Right ventricle myocardium inferior (tissue), 1 donor: ENCODE measurements at regions not wholly inside any gene's neighbourhood (a gene's known extent, or its start where the extent isn't known, plus 50 kb on each side); places are given as distances from the start of the nearest gene placed in this dataset.

Source experiments
- ATAC-seq: fragments of 200-7000 bp; cut with Tn5 transposase; one replicate; pipeline ENCODE4 v1.9.1; 2020; ENCODE audit warnings: mild to moderate bottlenecking, moderate library complexity
- DNase-seq: peaks from one replicate; pipeline ENCODE4 v3.0.0; 2021; ENCODE audit errors: missing footprints
- intact Hi-C: fragments of 100-400 bp; cut with DNase I; formaldehyde crosslinking; loops from one replicate; pipeline ENCODE4 v1.11.0; 2022
- donor health status: DM: no; HTN: yes; CAD: no; lungs with severe emphysema.

DNA sequence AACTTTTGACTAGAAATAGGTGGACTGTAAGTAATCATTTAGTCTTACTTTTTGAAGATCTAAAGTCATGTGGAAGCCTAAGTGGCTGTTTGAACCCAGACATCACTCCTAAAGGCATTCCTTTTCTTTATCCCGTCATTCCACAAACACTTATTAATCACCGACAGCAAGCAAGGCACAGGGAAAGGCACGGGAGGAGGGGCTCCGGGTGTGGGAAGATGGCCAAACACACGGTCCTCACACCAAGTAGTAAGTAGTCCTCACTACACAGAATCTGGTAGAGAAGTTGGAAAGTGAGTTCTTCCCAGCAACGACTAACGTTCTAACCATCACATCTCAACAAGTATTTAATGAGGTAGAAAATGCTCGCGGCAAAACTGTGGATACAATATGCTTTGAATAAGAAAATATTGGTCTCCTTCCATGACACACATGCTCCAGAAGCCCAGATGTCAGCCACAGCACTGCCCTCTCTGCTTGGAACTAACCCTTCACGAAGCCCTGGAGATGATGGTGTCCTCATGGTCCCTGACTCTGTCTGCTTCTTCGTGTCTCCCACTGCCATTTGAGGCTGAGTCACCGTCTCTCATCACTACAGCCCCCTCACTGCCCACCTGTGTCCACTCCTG is 202.2 kb downstream of the OPA1 start:
- no peak for ATAC-seq
- no peak for DNase-seq
- intact Hi-C loops: loop anchor here (10.0 kb wide), 1 partner anchor 100 kb away; no protein-coding TSS in a partner anchor

DNA sequence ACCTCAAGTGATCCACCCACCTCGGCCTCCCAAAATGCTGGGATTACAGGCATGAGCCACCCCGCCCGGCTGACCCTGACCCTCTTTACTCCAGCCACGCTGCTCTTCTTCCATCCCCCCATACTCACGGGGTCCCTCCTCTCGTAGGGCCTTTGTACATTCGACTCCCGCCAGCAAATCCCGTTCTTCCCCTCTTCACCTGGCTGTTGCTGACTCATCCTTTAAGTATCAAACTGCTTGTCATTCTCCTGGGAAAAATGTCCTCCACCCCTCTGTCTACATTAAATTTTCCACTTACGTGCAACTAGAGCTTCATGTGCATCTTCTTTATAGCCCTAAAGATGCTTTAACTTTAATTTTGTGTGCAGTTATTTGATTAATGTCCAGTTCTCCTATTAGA is 203.1 kb downstream of the OPA1 start:
- intact Hi-C loops: loop anchor here (10.0 kb wide), 1 partner anchor 99 kb away; no protein-coding TSS in a partner anchor
- DNase-seq: no peak
- no peak for ATAC-seq

DNA sequence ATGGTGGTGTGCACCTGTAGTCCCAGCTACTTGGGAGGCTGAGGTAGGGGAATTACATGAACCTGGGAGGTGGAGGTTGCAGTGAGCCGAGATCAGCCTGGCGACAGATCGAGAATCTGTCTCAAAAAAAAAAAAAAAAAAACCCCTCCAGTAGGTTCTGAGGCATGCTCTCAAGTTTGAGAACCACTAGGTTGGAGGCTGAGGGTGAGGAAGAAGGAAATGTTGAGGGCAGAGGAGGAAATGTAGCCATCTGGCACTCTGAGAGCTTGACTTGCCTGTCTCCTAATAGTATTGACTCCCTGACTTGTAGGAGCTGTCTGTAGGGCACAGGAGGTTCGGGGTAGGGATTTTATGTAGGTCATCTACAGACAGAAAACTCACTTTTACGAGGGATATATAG is 204.6 kb downstream of the OPA1 start:
- no peak for DNase-seq
- intact Hi-C loops: loop anchor here (10.0 kb wide), 1 partner anchor 97 kb away; no protein-coding TSS in a partner anchor
- ATAC-seq: no peak

DNA sequence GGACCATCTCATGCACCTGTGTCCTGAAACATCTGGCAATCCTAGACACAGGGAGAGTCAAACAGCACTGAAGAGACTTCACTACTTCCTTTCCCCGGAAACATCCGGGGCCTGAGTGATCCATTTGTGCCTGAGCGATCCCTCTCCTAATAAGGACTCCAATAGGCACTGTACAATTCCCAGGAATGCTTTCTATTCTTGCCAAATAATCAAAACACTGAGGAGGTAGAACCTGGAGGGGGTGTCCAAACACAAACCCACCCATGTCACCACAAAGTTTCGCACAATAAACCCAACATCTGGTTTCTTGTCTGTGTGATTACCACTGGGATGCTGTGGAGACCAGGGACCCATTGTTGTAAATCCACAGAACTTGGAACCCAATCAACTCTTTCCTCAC is 205.0 kb downstream of the OPA1 start:
- ATAC-seq (no peak), DNase-seq (no peak)
- intact Hi-C loops: loop anchor here (10.0 kb wide), 1 partner anchor 97 kb away; no protein-coding TSS in a partner anchor

DNA sequence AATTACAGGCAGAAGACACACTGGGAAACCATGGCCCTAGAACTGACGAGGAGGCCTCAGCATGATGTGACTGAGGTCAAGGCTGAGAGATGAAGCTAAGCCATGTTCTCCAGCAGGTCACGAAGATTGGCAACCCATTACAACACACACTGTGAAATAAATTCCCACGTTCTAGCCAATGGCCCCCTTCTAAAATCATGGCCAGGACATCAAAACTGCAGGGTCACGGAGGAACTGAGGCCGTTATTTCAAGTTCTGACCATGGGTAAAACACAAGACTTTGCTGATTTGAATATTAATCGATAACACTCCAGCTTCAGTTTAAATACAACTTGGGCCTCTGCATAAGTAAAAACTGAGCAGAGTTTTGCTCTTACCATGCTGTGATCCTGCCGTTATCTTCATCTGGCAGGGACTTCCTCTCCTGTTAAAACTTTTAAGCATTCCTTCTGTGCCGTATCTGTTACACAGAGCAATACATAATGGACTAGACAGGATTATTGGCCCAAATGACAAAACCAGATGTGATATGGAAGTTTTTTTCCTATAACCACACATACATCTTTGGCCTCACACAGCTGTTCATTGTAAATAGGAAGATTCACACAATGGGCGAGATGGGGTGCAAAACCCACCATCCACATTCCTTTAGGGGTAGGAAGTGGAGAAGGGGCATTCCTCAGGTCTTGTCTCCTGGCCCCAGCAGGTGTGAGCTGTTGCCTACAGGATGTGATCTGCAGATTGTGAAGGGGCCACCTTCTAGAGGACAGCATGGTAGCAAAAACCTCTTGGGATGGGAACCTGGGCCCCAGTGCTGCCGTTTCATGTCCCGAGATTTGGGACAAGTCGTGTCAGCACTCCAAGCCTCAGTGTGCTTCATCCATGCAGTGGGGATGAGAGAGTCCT is 207.4 kb downstream of the OPA1 start:
- ATAC-seq (no peak), DNase-seq (no peak)

DNA sequence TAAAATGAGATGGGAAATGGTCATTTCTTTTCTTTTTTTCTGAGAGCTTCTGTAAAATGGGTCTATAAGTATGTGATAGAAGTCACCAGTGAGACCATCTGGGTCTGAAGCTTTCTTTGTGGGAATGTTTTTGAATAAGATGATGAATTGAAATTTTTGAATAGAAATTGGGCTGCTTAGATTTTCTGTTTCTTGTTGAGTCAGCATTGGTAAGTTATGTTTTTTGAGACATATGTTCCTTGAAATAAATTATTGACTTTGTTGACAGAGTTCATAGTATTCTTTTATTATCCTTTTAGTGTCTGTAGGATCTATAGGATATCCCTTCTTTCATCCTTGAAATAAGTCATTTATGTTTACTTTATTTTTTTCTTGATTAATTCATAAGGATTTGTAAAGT is 208.1 kb downstream of the OPA1 start:
- ATAC-seq: no peak
- intact Hi-C loops: loop anchor here (5.0 kb wide), 1 partner anchor 171 kb away; no protein-coding TSS in a partner anchor
- DNase-seq: no peak

More for the DNA sequence above, 207.4 kb downstream of the OPA1 start:
- intact Hi-C loops: loop anchor here (5.0 kb wide), 1 partner anchor 172 kb away; no protein-coding TSS in a partner anchor

DNA sequence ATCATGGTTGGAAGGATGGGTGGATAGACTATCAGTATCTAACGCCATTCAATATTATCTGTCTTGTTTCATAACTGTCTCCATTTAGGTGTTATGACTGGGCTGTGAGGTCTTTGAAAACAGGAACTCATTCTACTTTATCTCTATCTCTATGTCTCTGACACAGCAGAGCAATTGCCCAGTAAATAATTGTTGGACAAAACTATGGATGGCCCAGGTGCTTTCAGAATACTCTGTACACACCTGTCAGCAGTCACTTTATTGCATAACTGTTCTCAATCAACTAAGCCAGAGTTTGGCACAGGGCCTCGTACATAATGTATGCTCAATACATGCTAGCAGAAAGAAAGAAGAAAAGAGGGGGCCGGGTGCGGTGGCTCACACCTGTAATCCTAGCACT is 210.3 kb downstream of the OPA1 start:
- DNase-seq (no peak), ATAC-seq (no peak)
- intact Hi-C loops: loop anchor here (5.0 kb wide), 1 partner anchor 169 kb away; no protein-coding TSS in a partner anchor

DNA sequence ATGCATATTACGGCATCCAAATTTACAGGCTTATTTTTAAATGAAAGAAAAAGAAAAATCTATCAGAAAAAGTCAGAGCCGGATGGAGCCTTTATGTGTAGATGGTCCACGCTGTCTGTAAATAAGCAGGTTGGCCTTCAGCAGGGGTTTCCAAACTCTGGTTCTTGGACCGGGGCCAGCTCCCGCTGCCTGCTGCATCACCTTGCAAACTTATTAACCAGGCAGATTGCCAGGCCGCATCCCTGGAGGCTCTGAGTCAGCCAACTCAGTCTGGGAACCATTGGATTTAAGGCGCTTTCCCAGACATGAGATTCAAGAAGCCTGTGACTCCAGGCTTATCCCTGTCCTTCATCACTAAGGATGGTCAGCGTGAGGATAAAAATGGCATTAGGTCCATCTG is 212.4 kb downstream of the OPA1 start:
- intact Hi-C loops: no loop called here
- ATAC-seq (peak; percentile 59), DNase-seq (peak; percentile 68)

GRCh38 chr3:193808317-193808716 is 215.3 kb downstream of the OPA1 start:
- intact Hi-C loops: no loop called here
- DNase-seq (no peak), ATAC-seq (no peak)

DNA sequence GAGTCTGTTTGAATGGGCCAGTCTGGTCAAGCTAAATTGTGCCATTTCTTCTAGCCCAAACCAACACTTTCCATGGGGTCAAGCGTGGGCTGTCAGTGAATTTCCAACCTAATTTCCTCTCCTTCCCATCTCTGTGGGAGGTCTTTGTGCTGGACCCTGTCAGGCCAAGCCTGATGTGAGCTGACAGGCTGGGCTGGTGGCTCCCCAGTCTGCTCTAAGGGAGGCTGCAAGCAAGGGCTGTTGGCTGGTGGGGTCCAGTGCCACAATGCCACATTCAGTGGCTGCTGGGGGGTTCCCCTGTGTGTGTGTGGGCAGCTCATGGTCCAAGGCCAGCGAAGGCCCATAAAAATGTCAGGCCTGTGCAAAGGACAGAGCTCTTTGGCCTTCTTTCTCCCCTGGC is 216.1 kb downstream of the OPA1 start:
- no peak for DNase-seq
- no peak for ATAC-seq
- intact Hi-C loops: no loop called here

- ATAC-seq (no peak), DNase-seq (no peak)
- intact Hi-C loops: no loop called here
These were observed 219.2 kb downstream of the OPA1 start for GRCh38 chr3:193812078-193812725.

GRCh38 chr3:193812791-193813500 is 219.9 kb downstream of the OPA1 start:
- DNase-seq: no peak
- intact Hi-C loops: no loop called here

DNA sequence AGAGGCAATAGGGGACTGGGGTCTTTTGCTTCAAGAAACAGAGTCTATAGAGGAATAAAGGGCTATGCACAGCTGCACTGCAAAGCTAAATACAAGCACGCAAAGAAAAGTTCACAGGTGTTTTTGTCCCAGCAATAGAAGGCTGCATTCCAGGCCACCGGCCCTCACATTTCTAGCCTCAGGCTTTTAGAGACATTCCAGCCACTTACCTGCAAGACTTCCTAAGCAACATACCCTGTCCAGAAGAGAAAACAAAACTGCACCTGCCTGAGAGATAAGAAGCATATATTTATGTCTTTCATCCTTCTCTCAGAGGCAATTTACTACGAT is 220.5 kb downstream of the OPA1 start:
- DNase-seq (no peak), ATAC-seq (no peak)
- intact Hi-C loops: no loop called here

More at GRCh38 chr3:193812791-193813500, 219.9 kb downstream of the OPA1 start:
- no peak for ATAC-seq

GRCh38 chr3:193814166-193814892 is 221.3 kb downstream of the OPA1 start:
- ATAC-seq (no peak), DNase-seq (no peak)
- intact Hi-C loops: no loop called here

DNA sequence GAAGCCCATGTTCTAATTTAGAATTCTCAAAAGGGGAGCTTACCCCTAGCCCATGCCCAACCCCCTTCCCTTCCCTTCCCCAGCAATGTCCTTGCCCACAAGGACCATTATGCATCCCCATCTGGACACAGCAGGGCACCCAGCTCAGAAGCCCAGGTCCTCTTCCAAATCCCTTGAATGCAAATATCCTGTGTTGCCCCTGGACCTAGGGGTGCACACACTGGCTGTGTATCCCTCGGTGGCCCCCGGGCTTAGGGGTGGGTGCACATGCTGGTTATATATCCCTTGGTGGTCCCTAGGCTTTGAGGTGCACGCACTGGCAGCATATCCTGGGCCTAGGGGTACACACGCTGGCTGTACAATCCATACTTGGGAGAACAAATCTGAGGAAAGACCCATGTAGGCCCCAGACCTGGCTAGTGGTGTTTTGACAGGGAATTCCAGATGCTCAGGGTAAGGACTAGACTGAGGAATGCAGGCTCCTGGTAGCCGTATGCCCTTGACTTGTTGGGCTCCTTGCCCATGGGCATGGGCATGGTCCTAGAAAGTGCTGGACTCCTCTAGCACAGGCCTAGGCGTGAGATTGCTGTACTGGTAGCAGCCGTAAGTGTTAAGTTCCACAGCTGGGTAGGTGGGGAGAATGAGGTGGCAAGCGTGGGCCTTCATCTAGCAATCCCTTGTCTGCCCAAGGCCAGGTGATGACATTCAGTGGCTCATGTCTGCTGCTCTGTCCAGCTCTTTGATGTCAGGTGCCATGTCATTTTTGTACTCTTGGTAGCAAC is 222.4 kb downstream of the OPA1 start:
- intact Hi-C loops: no loop called here
- no peak for ATAC-seq
- no peak for DNase-seq

DNA sequence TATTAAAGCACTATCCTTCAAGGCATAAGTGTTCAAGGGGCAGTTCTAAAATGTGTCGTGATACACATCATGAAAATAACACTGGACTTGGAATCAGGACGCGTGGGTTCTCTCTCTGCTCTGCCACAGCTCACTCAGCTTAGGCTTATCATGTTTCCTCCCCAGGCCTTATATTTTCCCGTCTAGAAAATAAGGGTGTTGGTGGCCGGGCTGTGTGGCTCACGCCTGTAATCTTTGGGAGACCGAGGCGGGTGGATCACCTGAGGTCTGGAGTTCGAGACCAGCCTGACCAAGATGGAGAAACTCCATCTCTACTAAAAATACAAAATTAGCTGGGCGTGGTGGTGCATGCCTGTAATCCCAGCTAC is 223.0 kb downstream of the OPA1 start:
- intact Hi-C loops: no loop called here
- no peak for ATAC-seq
- DNase-seq: no peak

DNA sequence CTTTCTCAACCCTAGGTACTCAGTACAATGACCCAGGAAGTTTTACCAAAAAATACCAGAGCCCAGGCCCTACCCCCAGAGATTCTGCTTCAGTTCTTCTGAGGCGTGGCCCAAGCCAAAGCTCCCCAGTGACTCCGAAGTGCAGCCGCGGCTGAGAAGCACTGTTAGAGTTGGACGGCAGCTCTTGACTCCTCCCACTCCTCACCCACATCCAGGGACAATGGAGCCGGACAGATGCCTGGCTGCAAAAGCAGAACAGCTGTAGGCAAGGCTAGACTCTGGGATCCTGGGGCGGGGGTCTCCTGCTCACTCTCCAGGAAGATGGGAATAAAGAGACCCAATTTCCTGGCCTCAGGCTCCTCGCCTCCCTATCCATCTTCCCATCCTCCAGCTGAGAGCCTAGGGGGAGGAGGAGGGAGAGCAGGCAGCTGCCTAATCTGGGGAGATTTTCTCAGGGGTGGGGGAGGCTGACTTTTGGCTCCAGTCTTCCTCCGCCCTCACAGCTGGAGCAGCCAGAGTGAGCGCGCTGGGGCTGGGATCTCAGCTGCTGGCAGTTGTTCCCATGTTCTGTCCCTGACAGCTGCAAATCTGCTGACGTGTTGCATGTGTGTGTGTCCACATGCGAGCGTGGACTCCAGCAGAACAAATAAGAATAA is 223.8 kb downstream of the OPA1 start:
- intact Hi-C loops: no loop called here
- DNase-seq (peak; percentile 86), ATAC-seq (peak; percentile 95)
